ENCODE measurements at regions not wholly inside any gene's neighbourhood (a gene's known extent, or its start where the extent isn't known, plus 50 kb on each side); places are given as distances from the start of the nearest gene placed in this dataset.

- TF ChIP-seq POLR2A (IDR thresholded peaks at IDR 0.05) (no peak), CTCF (IDR thresholded peaks at IDR 0.05) (no peak)
Observed at GRCh38 chr11:116225784-116226585, 546.8 kb downstream of the BUD13 start.

Measured in gastroesophageal sphincter (tissue), 3 donors.